Transverse colon (tissue), 4 donors: ENCODE measurements at regions not wholly inside any gene's neighbourhood (a gene's known extent, or its start where the extent isn't known, plus 50 kb on each side); places are given as distances from the start of the nearest gene placed in this dataset.

ENCODE experiments used
- EP300 ChIP-seq: sonication (generic); formaldehyde crosslinking; IDR thresholded peaks from one replicate; pipeline ENCODE4 v1.6.1; 2017; ENCODE audit warnings: antibody characterized with exemption, low read depth
- POLR2A ChIP-seq: fragments of 450-650 bp; IDR thresholded peaks from one replicate; pipeline ENCODE4 v1.6.1; 2016; ENCODE audit warnings: antibody characterized with exemption, mild to moderate bottlenecking, moderate library complexity
- POLR2AphosphoS5 ChIP-seq, 3 donors: sonication (generic); formaldehyde crosslinking; IDR thresholded peaks; one replicate each; pipeline ENCODE4 v1.6.1; 2016; ENCODE audit warnings: antibody characterized with exemption in 3 of 3
- TF ChIP-seq, protein P1 (sequence below), 5 experiments: fragments of 200-600 bp in 3 of 5; fragments of 450-650 bp in 2 of 5; sonication (generic) in 3 of 5; IDR thresholded peaks; 1 replicate in 2 of 5; 2 replicates in 3 of 5; pipeline ENCODE4 v1.5.1; 2016 to 2017; ENCODE audit warnings: antibody characterized with exemption in 5 of 5, inconsistent platforms in 3 of 5, mild to moderate bottlenecking in 2 of 5, moderate library complexity in 1 of 5

- TF ChIP-seq, protein P1, sequence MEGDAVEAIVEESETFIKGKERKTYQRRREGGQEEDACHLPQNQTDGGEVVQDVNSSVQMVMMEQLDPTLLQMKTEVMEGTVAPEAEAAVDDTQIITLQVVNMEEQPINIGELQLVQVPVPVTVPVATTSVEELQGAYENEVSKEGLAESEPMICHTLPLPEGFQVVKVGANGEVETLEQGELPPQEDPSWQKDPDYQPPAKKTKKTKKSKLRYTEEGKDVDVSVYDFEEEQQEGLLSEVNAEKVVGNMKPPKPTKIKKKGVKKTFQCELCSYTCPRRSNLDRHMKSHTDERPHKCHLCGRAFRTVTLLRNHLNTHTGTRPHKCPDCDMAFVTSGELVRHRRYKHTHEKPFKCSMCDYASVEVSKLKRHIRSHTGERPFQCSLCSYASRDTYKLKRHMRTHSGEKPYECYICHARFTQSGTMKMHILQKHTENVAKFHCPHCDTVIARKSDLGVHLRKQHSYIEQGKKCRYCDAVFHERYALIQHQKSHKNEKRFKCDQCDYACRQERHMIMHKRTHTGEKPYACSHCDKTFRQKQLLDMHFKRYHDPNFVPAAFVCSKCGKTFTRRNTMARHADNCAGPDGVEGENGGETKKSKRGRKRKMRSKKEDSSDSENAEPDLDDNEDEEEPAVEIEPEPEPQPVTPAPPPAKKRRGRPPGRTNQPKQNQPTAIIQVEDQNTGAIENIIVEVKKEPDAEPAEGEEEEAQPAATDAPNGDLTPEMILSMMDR (IDR thresholded peaks at IDR 0.05): no peak
- no peak for TF ChIP-seq POLR2A
- TF ChIP-seq EP300: no peak
- no peak for TF ChIP-seq POLR2AphosphoS5 (IDR thresholded peaks at IDR 0.05)
Observed at GRCh38 chr20:21017528-21018085, 88.6 kb downstream of the LINC00237 start.
